ENCODE measurements at regions not wholly inside any gene's neighbourhood (a gene's known extent, or its start where the extent isn't known, plus 50 kb on each side); places are given as distances from the start of the nearest gene placed in this dataset.

GRCh38 chr7:153891990-153892389, 160.2 kb upstream of the DPP6 start:
- TF ChIP-seq CTCF (IDR thresholded peaks at IDR 0.05) (no peak), POLR2A (IDR thresholded peaks at IDR 0.05) (no peak)

Data from prostate gland (tissue), 2 donors.